GM12892 (cell line): ENCODE measurements at regions not wholly inside any gene's neighbourhood (a gene's known extent, or its start where the extent isn't known, plus 50 kb on each side); places are given as distances from the start of the nearest gene placed in this dataset.

ENCODE experiments used
- POLR2A ChIP-seq: IDR thresholded peaks from 2 replicates; pipeline ENCODE4 v1.6.1; 2011; ENCODE audit warnings: low read depth, low read length, control low read depth
- POLR2AphosphoS5 ChIP-seq: IDR thresholded peaks from 2 replicates; pipeline ENCODE4 v1.6.1; 2011; ENCODE audit warnings: low read depth, low read length, control low read depth
- TAF1 ChIP-seq: IDR thresholded peaks from 2 replicates; pipeline ENCODE4 v1.6.1; 2011; ENCODE audit warnings: low read depth, mild to moderate bottlenecking, control low read depth, low read length, borderline replicate concordance

- no peak for TF ChIP-seq POLR2A
- no peak for TF ChIP-seq POLR2AphosphoS5
- no peak for TF ChIP-seq TAF1
Observed at GRCh38 chr4:137993232-137993631, 248.9 kb downstream of the SLC7A11 start.
